Heart left ventricle (tissue), 13 donors: ENCODE measurements at regions not wholly inside any gene's neighbourhood (a gene's known extent, or its start where the extent isn't known, plus 50 kb on each side); places are given as distances from the start of the nearest gene placed in this dataset.

ENCODE experiments used
- POLR2A ChIP-seq, 2 donors: fragments of 450-650 bp; IDR thresholded peaks; one replicate each; pipeline ENCODE4 v1.6.1; 2017; ENCODE audit warnings: antibody characterized with exemption in 2 of 2, mild to moderate bottlenecking in 2 of 2, moderate library complexity in 2 of 2
- TF ChIP-seq, protein P1 (sequence below), 12 donors: fragments of 200-600 bp; sonication (generic) in 4 of 12; IDR thresholded peaks; one replicate each; pipeline versions ENCODE4 v1.5.0 to v1.8.0; 2018 to 2022; ENCODE audit warnings: antibody characterized with exemption in 12 of 12, mild to moderate bottlenecking in 5 of 12
- donor health status: ischemic (EF 13 %, LVEDD 7.1; RV severe dilation, severe dysfunction).
- donor health status: DM: no; HTN: yes; CAD: no.
- donor health status: DM: no; HTN: no; CAD: no.
- donor health status: ischemic (EF 25% LVEDD 6.9; RV normal size, moderate dysfunction).
- donor health status: ischemic (EF 25% LVEDD 5.7; RV mildly dilated, moderate dysfunction).
- donor health status: ischemic (EF 35%, LVEDD 5.7; RV mildly dilated, moderate dysfunction).
- donor health status: nonischemic (EF 11% LVEDD 7.7; RV severe dilation, severe dysfunction).
- donor health status: DM: yes; HTN: yes; CAD: no.
- donor health status: PGD.
- donor health status: ischemic (EF 29% LVEDD 5.4; RV normal size, mild dysfunction).
- donor health status: nonischemic (EF 23%, LVEDD 6.1; RV moderate dilation, normal function).

DNA sequence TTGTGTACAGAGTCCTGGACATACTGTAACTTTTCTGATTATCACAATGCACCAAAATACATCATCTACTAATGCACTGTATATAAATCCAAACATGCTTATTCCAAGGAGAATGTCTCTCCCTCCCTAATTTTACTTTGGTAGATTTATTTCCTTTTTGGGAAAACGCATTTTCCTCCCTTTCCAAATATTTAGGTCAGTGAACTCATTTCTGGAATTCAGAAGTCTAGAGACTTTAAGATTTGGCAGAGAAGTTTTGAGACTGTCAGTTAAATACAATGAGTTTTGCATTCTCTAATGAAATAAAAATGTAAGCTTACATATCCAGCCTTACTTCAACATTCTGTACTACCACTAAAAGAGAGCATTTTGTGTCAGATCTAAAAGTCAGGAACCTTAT lies 165.8 kb upstream of the EDNRB start:
- TF ChIP-seq, protein P1, sequence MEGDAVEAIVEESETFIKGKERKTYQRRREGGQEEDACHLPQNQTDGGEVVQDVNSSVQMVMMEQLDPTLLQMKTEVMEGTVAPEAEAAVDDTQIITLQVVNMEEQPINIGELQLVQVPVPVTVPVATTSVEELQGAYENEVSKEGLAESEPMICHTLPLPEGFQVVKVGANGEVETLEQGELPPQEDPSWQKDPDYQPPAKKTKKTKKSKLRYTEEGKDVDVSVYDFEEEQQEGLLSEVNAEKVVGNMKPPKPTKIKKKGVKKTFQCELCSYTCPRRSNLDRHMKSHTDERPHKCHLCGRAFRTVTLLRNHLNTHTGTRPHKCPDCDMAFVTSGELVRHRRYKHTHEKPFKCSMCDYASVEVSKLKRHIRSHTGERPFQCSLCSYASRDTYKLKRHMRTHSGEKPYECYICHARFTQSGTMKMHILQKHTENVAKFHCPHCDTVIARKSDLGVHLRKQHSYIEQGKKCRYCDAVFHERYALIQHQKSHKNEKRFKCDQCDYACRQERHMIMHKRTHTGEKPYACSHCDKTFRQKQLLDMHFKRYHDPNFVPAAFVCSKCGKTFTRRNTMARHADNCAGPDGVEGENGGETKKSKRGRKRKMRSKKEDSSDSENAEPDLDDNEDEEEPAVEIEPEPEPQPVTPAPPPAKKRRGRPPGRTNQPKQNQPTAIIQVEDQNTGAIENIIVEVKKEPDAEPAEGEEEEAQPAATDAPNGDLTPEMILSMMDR (IDR thresholded peaks at IDR 0.05): no peak
- no peak for TF ChIP-seq POLR2A (IDR thresholded peaks at IDR 0.05)
